Umbilical cord (tissue), 1 donor: ENCODE measurements at regions not wholly inside any gene's neighbourhood (a gene's known extent, or its start where the extent isn't known, plus 50 kb on each side); places are given as distances from the start of the nearest gene placed in this dataset.
A peak's percentile ranks its signal among the peaks of the same experiment; 100 is the strongest.
"Not testable (repeated sequence)": the region's sequence is repeated elsewhere in the genome, so short reads cannot be mapped to it uniquely, and the experiment has no call there.

Experiments used
- DNase-seq: peaks from one replicate; pipeline ENCODE4 v3.0.0-alpha.2; 2015; ENCODE audit warnings: low spot score

DNA sequence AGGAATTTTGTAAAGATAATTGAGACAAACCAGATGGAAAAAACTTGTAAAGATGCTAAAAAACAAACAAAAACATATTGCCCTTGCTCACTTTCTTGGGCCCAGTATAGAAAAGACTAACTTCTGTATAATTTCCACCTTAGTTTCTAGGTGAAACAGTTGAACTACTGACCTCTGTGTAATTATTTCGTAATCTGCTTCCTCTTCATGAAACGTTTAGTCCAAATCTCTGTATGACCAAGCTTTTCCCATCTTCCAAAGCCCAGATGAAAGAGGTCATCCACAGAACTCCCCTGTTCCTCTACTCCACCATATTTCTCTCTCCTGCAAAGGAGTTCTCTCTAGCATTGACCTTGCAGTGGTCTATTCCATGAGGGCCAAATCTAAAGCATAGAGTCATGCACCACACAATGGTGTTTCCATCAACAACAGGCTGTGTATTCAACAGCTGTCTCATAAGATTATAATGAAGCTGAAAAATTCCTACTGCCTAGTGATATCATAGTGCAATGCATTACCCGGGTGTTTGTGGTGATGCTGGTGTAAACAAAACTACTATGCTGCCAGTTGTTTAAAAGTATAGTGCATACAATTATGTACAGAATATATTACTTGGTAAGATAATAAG is 647.6 kb downstream of the TNS3 start:
- DNase-seq: no peak

DNA sequence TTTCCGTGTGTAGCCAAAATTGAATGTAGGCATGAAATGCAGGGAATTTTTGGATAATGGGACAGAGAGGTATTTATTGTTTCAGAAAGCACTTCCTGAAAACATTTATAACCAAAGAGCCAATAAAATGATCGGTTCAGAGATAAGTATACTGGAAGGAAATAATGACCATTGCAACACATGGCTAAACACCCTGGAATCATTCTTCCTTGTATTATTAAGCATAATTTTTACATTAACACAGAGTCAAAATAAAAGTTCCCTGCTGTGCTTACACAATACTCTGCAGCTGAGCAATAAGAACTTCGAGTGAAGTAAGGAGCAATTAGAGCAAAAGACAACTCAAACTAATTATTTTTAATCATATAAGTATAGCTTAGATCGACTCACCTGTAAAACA is 648.3 kb downstream of the TNS3 start:
- no peak for DNase-seq

DNA sequence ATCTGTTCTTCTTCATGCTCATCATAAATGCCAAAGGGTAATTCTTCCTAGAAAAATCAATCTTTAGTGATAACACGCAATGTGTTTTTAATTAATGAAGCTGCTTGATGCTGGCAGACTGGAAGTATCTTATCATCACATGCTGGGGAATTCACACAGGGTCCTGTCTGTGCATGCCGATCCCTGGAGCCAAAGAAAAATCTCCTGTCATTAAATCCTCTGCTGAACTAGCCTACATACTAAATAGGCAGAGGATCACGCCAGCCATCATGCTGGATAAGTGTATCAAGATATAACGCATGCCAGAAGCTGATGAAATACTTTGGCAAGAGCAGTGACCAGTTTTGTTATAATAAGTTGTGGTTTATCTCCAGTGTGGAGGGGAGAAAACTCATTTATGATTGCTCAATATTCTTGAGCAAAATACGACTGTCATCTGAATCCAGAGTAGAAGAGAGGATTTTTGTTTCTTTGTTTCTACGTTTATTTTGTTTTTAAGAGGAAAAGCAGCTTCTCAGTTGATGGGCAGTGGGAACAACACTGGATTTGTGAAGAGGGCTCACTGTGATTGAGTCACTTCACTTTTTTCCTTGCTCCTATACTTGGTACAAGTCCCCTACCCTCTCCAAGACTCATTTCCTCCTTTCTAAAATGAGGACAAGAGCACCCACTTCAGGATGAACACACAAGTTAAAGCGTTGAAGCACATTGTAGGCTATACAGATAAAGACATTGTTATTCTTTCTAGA is 649.1 kb downstream of the TNS3 start:
- DNase-seq: peak; percentile 99

DNA sequence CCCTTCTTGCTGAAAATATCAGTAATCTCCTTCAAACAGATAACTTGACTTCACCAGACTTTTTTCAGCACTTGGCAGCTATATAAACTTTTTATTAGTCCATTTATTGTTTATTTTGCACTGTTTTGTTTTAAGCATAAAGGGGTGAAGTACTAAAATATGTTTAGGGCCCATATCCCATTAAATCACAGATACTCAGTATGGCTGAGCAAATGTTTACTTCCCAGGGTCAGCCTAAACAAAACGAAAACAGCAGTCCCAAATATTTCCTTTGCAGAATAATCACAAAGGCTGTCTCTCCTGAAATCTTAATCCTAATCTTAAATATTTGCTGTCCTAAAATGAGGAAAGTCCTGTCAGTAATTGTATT is 649.6 kb downstream of the TNS3 start:
- no peak for DNase-seq

DNA sequence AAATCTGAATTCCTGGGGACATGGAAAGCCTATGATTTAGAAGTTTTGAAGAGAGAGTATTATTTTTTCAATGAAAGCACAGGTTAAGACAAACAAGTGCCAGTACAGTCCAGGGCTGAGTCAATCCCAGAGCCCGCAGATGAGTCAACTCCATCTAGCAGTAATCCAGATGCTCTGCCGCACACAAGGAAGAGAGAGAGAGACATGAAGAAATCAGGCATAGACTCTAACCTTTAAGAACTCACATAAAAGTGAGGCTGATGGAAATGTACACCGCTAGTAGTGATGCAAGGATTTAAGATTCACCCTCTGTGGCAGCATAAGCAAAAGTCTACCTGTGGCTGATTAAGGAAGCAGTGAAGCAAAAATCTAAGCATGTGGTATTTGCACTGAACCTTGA is 651.5 kb downstream of the TNS3 start:
- peak; percentile 94 for DNase-seq

DNA sequence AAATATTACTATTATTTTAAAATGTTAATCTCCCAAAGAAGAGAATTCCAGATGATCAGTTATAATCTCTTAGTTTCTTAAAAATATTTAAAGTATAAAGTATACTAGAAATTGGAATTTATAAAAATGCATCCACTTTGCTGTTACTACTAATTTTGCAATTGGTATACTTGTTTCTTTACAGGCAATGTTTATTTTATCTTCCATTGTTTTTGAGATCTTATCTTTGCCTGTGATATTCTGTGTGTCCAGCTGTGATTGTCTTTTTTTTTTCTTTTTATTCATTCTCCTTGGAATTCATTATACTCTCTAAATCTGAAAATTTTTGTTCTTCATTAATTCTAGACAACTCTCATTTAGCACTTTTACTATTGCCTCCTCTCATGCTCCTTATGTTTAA is 652.6 kb downstream of the TNS3 start:
- DNase-seq: no peak

DNA sequence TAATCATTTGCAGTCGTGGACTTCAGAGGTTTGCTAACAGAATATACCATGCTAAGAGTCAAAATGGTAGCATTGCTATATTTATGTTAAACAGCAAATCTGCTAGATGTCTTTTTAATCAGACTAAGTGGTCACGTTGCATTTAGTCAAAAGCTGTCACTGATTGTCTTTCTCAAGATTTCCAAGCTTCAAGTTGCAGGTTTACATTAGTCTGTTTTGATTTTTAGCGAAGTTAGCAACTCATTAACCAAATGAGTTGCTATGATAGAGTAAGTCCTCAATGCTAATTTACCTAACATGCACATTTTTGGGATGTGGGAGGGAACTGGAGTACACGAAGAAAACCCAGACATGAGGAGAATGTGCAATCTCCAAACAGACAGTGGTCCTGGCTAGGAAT is 653.2 kb downstream of the TNS3 start:
- DNase-seq: no peak

DNA sequence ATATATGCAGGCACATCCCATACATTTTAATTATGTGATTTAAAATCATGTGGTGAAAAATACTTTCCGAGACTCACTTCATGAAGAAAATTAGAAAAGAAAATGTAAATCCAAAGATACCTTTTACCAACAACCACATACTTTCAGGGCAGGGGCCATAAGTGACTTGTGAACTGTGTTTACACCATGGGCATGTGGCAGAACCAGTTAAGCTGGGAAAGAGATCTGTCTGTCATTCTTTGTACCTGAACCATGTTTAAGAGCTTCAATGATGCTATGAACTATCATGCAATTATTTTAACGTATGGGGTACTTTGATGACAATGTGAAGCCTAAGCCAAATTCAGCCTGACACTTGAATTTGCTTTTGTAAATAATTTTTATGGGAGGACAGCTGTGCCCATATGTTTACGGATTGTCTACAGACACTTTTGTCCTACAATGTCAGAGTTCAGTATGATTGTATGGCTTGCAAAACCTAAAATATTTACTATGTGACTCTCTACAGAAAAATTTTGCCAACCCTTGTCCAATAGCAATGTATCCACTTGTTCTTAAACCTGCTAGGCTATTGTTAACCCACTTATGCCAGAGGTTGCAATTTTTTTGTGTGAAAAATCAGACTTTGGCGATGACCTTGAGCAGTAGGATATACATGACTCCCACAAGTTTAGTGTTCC is 654.6 kb downstream of the TNS3 start:
- no peak for DNase-seq

DNA sequence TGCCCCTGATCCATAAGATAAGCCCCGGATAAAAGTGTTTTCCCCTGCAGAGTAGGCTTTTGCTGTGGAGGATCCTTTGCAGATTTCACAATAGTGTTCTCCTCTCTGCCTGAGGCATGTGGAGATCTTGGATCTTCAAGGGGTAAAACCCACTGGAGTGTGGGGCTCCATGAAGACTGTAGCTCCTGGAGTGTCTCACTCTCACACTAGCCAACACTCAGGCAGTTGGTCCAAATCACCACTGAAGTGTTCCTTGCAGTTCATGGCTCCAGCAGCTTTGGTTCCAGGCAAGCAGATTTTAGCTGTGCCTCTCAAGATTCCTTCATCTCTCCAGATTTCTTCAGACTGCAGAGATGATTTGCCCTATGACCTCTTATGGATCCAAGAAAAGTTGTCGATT is 665.3 kb downstream of the TNS3 start:
- peak; percentile 77 for DNase-seq

DNA sequence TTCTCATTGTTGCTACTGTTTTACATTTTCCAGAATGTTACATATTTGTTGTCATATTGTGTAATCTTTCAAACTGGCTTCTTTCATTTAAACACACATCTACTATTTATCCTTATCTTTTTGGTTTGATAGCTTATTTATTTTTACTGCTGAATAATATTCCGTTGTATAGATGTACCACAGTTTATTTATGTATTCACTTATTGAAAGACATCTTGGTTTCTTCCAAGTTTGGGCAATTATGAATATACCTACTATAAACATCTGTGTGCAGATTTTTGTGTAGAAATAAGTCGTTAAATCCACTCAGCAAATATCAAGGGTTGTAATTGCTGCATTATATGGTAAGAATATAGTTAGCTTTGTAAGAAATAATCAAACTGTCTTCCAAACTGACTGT is 669.2 kb downstream of the TNS3 start:
- DNase-seq: no peak

DNA sequence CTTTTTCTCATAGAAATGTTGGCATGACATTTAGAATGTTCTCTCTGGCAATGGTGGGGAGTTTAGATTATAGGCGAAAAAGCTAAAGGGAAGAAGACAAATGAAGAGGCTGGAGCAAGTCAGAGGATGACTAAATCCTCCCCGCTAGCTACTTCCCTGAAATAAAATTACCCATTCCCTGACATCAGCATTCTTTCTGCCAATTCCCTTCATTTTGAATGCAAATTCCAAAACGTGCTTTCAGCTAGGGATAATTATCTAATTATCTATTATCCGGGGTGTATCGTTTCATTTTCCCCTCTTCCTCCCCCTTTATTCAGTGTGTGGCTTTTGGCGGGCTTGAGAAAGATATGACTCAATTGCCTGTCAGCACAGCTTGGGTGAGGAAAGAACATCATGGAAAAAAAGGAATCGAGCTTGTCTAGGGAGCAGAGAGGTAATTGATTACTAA is 672.3 kb downstream of the TNS3 start:
- DNase-seq: no peak

DNA sequence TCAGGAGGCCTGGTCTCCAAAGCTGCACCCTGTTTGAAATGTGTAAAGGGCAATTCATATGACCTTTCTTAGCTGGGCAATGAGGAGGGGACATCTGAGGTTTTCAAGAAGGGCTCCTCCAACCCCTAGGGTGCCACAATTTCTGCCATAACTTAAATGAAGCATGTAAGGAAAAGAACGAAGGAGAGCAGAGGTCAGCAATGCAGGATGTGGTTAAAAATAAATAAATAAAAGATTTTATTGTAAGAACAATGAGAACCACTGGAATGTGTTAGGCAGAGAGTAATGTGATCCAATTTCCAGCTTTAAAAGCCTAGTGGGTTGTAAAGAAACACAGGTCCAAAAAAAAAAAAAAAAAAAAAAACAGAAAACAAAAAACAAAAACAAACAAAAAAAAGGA is 673.1 kb downstream of the TNS3 start:
- DNase-seq: no peak

DNA sequence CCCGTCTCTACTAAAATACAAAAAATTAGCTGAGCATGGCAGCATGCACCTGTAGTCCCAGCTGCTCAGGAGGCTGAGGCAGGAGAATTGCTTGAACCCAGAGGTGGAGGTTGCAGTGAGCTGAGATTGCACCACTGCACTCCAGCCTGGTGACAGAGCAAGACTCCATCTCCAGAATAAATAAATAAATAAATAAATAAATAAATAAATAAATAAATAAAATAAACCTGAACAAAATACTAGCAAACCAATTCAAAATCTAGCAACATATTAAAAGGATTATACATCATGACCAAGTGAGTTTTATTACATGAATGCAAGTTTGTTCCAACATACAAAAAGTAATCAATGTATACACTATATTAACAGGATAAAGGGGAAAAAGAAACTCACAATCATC is 677.4 kb downstream of the TNS3 start:
- DNase-seq: not testable (repeated sequence)

DNA sequence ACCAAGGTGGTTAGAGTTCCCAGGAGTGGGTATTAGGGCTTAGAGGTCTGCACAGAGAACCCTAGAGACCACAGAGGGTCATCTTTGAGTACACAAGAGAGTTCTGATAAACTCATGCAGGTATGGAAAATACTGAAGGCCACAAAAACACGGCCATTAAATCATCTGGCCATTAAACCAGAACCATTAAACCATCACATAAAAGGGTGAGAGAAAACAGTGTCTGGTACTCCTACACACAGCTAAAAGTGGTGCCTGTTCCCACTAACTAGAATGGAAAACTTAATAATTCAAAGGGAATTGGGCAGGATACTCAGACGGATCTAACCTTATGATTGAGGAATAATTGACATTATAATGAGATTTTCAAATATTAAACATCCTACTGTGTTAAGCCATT is 679.4 kb downstream of the TNS3 start:
- no peak for DNase-seq

DNA sequence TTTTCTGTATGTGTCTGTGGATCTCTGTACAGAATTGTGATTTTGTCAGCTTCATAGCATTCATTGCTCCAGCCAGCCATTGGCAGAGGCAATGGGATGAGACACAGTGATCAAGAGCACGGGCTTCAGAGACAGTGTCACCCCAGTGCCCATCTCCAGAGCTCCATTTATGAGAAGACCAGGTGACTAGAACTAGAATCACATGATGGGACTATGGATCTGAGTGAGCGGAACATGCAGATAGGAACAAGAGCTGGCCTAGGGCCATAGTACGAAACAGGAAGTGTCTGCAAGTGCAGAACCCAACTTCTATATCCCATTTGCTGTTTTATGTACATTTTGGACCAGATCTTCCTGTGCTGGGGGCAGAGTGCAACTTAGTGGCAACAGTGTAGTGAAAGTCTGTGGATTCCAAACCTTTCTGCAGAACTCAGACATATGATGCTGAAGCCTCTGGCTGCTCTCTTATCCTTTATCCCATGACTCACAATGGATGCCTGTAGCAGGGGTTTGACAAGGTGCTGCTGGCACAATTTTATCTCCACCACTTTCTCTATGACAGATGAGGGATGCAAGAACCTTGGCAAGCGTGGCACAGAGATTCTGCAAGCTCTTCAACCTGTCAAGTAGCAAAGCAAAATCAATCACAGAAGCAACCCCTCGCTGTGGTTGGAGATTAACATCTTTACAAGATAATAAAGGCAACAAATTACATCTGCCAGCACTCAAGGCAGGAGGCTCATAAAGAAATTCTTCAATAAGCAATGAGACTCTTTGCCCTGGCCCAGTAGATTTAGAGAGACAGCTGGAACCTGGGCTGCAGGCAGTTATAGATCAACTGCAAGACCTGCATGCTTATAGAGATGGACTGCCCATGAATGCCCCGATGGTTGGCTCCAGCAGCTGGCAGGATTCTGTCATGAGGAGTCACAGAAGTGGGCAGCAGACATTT is 681.3 kb downstream of the TNS3 start:
- peak; percentile 94 for DNase-seq

DNA sequence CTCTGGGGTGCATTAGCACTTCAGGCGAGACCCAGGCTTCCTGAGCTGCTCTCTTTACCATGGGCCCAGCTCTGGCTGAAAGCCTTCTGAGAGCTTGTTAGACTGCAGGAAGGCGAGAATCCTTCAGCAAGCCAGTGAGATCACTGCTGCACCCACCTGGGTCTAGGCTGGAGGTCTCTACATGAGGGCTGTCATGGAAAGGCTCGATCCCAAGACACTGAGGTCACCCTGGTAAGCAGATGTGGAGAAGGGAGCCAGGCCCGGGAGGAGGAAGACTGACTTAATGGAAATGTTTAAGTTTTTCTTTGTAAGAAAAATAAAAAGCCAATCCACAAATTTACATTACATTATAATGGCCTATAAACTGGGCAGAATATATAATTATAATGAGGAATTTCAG is 684.5 kb downstream of the TNS3 start:
- DNase-seq: no peak

DNA sequence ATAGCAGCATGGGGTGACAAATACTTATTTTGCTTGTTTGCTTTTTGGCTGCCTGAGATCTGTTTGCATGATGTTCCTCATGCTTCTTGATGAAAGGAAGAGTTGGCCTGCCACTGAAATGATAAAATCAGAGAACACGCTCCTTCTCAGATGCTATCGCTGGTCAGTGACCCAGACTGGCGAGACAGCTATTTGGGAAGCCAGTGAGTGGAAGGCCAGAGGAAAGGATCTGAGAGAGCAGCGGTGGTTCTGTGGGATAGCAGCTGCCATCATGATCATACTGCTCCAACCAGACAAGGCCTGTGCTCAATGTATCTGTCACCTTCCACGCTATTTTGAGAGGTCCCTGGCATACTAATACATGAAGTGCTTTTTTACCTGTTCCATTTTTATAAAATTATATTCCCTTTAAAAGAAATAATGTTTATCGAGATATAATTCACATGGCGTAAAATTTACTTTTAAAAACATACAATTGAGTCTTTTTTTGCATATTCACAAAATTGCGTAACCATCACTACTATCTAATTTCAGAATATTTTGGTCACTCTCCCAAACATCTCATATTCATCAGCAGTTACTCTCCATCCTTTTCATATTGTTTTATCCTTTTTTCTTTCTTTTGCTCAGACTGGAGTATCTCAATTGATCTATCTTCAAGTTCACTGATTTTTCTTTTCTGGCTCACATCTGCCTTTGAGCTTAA is 695.1 kb downstream of the TNS3 start:
- DNase-seq: no peak

DNA sequence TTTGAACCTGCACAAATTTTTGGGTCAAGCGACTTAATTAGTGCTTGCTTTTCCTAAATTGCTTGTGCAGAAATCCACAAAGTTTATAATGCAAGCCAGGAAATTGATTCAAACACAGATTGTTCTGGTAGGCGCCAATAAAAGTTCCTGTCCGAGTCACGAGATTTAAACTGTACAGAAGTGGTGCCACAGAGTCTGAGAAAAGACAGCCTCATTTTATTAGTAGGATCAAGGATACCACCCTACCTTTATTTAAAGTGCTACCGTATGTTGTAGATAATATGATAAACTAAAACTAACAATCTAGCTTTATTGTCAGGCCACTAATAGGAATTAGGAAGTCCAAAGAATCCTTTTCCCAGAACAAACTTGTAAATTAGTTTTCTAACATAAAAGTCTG is 696.7 kb downstream of the TNS3 start:
- DNase-seq: no peak

DNA sequence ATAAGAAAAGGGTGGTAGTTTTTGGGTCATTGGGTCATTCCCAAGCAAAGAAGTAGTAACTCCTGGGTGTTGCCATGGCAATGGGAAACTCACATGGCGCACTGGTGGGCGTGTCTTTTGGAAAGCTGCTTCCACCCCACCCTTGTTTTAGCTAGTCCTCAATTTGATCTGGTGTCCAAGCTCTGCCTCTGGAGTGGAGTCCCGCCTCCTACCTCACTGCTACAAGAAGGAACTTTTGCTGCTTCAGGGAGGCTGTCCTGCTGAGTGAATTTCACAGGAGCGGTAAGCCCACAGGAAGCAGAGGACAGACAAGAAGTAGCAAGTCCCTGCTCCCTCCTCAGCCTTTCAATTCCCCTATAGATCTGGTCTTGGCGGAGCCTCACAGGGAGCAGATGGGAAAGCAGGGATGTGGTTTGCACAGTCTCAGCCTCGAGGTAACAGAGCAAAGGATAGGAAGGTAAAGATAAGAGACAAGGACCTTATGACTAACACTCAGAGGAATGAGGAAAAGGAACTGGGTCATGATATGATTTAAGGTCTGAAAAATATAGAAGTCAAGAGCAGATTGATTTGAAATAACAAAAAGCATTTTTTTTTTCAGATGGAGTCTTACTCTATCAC is 700.3 kb downstream of the TNS3 start:
- no peak for DNase-seq

DNA sequence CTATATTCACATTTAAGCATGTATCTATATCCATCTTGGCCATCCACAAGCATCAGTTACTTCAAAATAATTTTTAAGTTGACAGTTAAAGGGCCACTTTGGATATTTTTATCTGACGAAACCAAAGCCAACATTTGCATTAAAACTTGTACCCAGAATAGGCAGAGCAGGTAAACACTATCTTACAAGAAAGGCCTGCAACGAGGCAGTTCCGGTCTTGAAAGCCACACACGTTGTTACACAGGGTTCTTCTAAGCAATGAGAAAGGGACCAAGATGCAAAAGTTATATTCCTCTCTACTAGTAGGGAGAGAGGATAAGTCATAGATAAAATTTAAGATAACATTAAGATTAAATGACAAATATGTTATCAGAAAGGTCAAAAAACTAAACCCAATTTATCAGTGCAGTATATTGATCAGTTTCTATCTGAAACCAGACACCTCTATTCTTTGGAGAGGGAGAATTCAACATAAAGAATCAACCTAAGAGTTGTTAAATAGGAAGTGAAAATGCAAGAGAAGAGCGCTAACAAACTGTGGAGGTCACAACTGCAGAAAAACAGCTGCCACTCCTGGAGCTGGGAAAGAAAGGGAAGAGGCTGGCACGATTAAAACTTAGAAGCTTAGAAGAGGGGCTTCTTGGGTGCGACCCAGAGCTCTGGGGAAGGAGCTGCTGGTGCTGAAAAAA is 701.3 kb downstream of the TNS3 start:
- no peak for DNase-seq
